CD14-positive monocyte (primary cell): ENCODE measurements at regions not wholly inside any gene's neighbourhood (a gene's known extent, or its start where the extent isn't known, plus 50 kb on each side); places are given as distances from the start of the nearest gene placed in this dataset.
"Not testable (repeated sequence)": the region's sequence is repeated elsewhere in the genome, so short reads cannot be mapped to it uniquely, and the experiment has no call there.

Source experiments
- DNase-seq, 3 donors: peaks; one replicate each; pipeline ENCODE4 v3.0.0-alpha.2; 2011 to 2022
- H2AFZ ChIP-seq: 2 replicates; pipeline ENCODE4 v1.6.0; 2012; ENCODE audit warnings: mild to moderate bottlenecking, low read depth, low read length, inconsistent platforms; ENCODE audit not compliant: insufficient read depth, poor library complexity, severe bottlenecking
- H3K27ac ChIP-seq, 2 donors: 1 replicate in 1 of 2; 2 replicates in 1 of 2; pipeline ENCODE4 v1.5.1; 2012 to 2013; ENCODE audit warnings: low read length in 2 of 2, control low read depth in 1 of 2, inconsistent platforms in 1 of 2, low read depth in 1 of 2, mild to moderate bottlenecking in 1 of 2
- H3K27me3 ChIP-seq, 2 donors: one replicate each; pipeline versions ENCODE4 v1.6.0 to v1.6.1; 2011 to 2013; ENCODE audit warnings: low read length in 2 of 2; ENCODE audit not compliant: control insufficient read depth in 2 of 2, insufficient read depth in 2 of 2
- H3K36me3 ChIP-seq, 2 donors: replicated peaks in 1 of 2; 1 replicate in 1 of 2; 2 replicates in 1 of 2; pipeline versions ENCODE4 v1.5.1 to v1.6.1; 2012 to 2013; ENCODE audit warnings: low read length in 2 of 2, control low read depth in 1 of 2, inconsistent platforms in 1 of 2, mild to moderate bottlenecking in 1 of 2; ENCODE audit not compliant: insufficient read depth in 2 of 2, control insufficient read depth in 1 of 2
- H3K4me1 ChIP-seq, 2 donors: 1 replicate in 1 of 2; 2 replicates in 1 of 2; pipeline versions ENCODE4 v1.5.1 to v1.6.1; 2012 to 2013; ENCODE audit warnings: low read length in 2 of 2, control low read depth in 1 of 2, inconsistent platforms in 1 of 2, mild to moderate bottlenecking in 1 of 2, moderate library complexity in 1 of 2; ENCODE audit not compliant: insufficient read depth in 2 of 2, control insufficient read depth in 1 of 2
- H3K4me2 ChIP-seq: replicated peaks from 2 replicates; pipeline ENCODE3; 2012; ENCODE audit warnings: low read length, moderate library complexity, mild to moderate bottlenecking; ENCODE audit not compliant: poor library complexity, severe bottlenecking; ENCODE audit errors: extremely low read depth
- H3K4me3 ChIP-seq, 3 experiments: fragments of 200-600 bp in 1 of 3; sonication (generic) in 1 of 3; replicated peaks in 1 of 3; 1 replicate in 2 of 3; 2 replicates in 1 of 3; pipeline ENCODE4 v1.5.1; 2011 to 2013; ENCODE audit warnings: low read length in 3 of 3, mild to moderate bottlenecking in 3 of 3, control low read depth in 2 of 3, low read depth in 2 of 3, inconsistent platforms in 1 of 3, moderate library complexity in 1 of 3
- H3K79me2 ChIP-seq: 2 replicates; pipeline ENCODE4 v1.6.0; 2012; ENCODE audit warnings: mild to moderate bottlenecking, control low read depth, inconsistent platforms, low read length, moderate library complexity; ENCODE audit not compliant: insufficient read depth
- H3K9ac ChIP-seq: 2 replicates; pipeline ENCODE4 v1.6.0; 2017; ENCODE audit warnings: low read length, mild to moderate bottlenecking; ENCODE audit not compliant: insufficient read depth, poor library complexity, severe bottlenecking
- H3K9me3 ChIP-seq, 2 donors: replicated peaks in 1 of 2; 1 replicate in 1 of 2; 2 replicates in 1 of 2; pipeline versions ENCODE4 v1.5.1 to v1.6.1; 2012 to 2013; ENCODE audit warnings: low read length in 2 of 2, control low read depth in 1 of 2; ENCODE audit not compliant: control insufficient read depth in 1 of 2, insufficient read depth in 1 of 2
- H4K20me1 ChIP-seq: 2 replicates; pipeline ENCODE4 v1.6.0; 2012; ENCODE audit warnings: mild to moderate bottlenecking, low read length, control low read depth, moderate library complexity; ENCODE audit not compliant: insufficient read depth
- H3K27ac Mint-ChIP-seq, 7 donors: one replicate each; pipeline ENCODE4 v1.8.0; 2020; ENCODE audit warnings: mild to moderate bottlenecking in 7 of 7, mixed read lengths in 7 of 7, moderate library complexity in 6 of 7, inconsistent platforms in 2 of 7
- H3K27me3 Mint-ChIP-seq, 3 donors: one replicate each; pipeline ENCODE4 v1.8.0; 2021 to 2022; ENCODE audit warnings: low read depth in 3 of 3, mild to moderate bottlenecking in 3 of 3, mixed read lengths in 3 of 3, moderate library complexity in 3 of 3, inconsistent platforms in 1 of 3
- H3K36me3 Mint-ChIP-seq, 2 donors: one replicate each; pipeline ENCODE4 v1.8.0; 2020; ENCODE audit warnings: mixed read lengths in 2 of 2, inconsistent platforms in 1 of 2, mild to moderate bottlenecking in 1 of 2
- H3K4me1 Mint-ChIP-seq: one replicate; pipeline ENCODE4 v1.8.0; 2020; ENCODE audit warnings: mild to moderate bottlenecking, mixed read lengths
- H3K4me3 Mint-ChIP-seq, 2 donors: one replicate each; pipeline ENCODE4 v1.8.0; 2020; ENCODE audit warnings: mild to moderate bottlenecking in 2 of 2, mixed read lengths in 2 of 2, moderate library complexity in 1 of 2
- H3K9me3 Mint-ChIP-seq, 7 donors: one replicate each; pipeline ENCODE4 v1.8.0; 2020 to 2022; ENCODE audit warnings: mixed read lengths in 7 of 7, mild to moderate bottlenecking in 6 of 7, moderate library complexity in 6 of 7, inconsistent platforms in 2 of 7
- CTCF ChIP-seq: fragments of 200-600 bp; IDR thresholded peaks from one replicate; pipeline ENCODE4 v1.8.0; 2022; ENCODE audit warnings: antibody characterized with exemption, mild to moderate bottlenecking
- WGBS: methylation state at CpG from one replicate; pipeline ENCODE4 v1.1.5; 2013; ENCODE audit warnings: missing lambda C conversion rate; ENCODE audit not compliant: insufficient coverage; 5-methylcytosine and 5-hydroxymethylcytosine counted together
- intact Hi-C, 2 donors: fragments of 100-400 bp; cut with micrococcal nuclease; formaldehyde crosslinking; loops; one replicate each; pipeline versions ENCODE4 v1.15.0 to v1.15.1; 2023

GRCh38 chr5:20949636-20950035 is 961.6 kb upstream of the CDH18 start:
- intact Hi-C loops: no loop called here
- Histone ChIP-seq H3K36me3 (no peaks in the 10 kb centered on the region), H3K79me2 (no peaks in the 10 kb centered on the region), H3K9ac (no peak overlapping the region), H2AFZ (no peak overlapping the region), H3K9me3 (no peaks in the 10 kb centered on the region), H3K4me1 (no peaks in the 10 kb centered on the region), H3K27me3 (no peaks in the 10 kb centered on the region), H3K4me3 (no peak overlapping the region), H3K27ac (no peak overlapping the region), H3K4me2 (no peak overlapping the region), H4K20me1 (no peaks in the 10 kb centered on the region)
- Mint-ChIP-seq H3K36me3 (no peaks in the 10 kb centered on the region), H3K27me3 (no peaks in the 10 kb centered on the region), H3K27ac (no peak overlapping the region), H3K4me1 (no peaks in the 10 kb centered on the region), H3K4me3 (no peak overlapping the region), H3K9me3 (peaks cover 0 to 5% (median 2%) of the 10 kb centered on the region in 7 donors)
- no CpG with 5 or more reads among the region's 1 CpG for WGBS
- no peak for TF ChIP-seq CTCF
- DNase-seq: no peak

- not testable (repeated sequence) for H3K79me2 ChIP-seq, H3K4me3 Mint-ChIP-seq
Measured at GRCh38 chr5:20943183-20943971, 955.4 kb upstream of the CDH18 start.

GRCh38 chr5:20942603-20943002 is 954.6 kb upstream of the CDH18 start:
- H3K9me3 ChIP-seq, H3K4me1 Mint-ChIP-seq, intact Hi-C loops, H3K36me3 ChIP-seq, H3K4me3 Mint-ChIP-seq, H2AFZ ChIP-seq, H3K79me2 ChIP-seq, H3K9ac ChIP-seq, H3K27ac ChIP-seq, H3K4me1 ChIP-seq, H3K27me3 ChIP-seq, H3K27ac Mint-ChIP-seq, DNase-seq, H3K36me3 Mint-ChIP-seq, H3K4me2 ChIP-seq, H3K9me3 Mint-ChIP-seq, H3K4me3 ChIP-seq, H4K20me1 ChIP-seq, H3K27me3 Mint-ChIP-seq: not testable (repeated sequence)
- no CpG with 5 or more reads among the region's 4 CpGs for WGBS

More at GRCh38 chr5:20943183-20943971, 955.4 kb upstream of the CDH18 start:
- H3K36me3 Mint-ChIP-seq, H3K27ac Mint-ChIP-seq, H3K9me3 ChIP-seq, H3K27me3 ChIP-seq, H3K9me3 Mint-ChIP-seq, H3K4me3 ChIP-seq, H3K9ac ChIP-seq, H3K27me3 Mint-ChIP-seq, H3K27ac ChIP-seq, DNase-seq, H3K4me2 ChIP-seq, intact Hi-C loops, H2AFZ ChIP-seq, H3K36me3 ChIP-seq, H4K20me1 ChIP-seq, H3K4me1 ChIP-seq, H3K4me1 Mint-ChIP-seq: not testable (repeated sequence)
- WGBS: no CpG with 5 or more reads among the region's 3 CpGs

DNA sequence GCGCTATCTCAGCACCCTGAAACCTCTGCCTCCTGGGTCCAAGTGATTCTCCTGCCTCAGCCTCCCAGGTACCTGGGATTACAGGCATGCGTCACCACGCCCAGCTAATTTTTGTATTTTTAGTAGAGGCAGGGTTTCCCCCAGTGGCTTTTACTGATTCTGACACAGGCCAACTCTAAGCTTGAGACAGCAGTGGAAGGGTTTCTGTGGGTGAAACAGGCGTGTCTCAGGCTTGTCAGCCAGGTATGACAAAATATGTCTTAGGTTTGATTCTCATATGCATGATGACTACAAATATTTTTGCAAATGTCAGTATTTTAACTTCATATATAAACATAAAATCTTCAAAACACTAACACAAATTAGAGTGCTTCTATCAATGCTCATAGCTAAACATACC is 952.8 kb upstream of the CDH18 start:
- H4K20me1 ChIP-seq, H2AFZ ChIP-seq, H3K36me3 Mint-ChIP-seq, H3K9ac ChIP-seq, DNase-seq, H3K27ac Mint-ChIP-seq, H3K79me2 ChIP-seq, H3K9me3 ChIP-seq, H3K4me1 ChIP-seq, intact Hi-C loops, H3K27me3 Mint-ChIP-seq, H3K4me3 ChIP-seq, H3K27me3 ChIP-seq, H3K27ac ChIP-seq, H3K4me1 Mint-ChIP-seq, H3K4me2 ChIP-seq, H3K4me3 Mint-ChIP-seq, H3K36me3 ChIP-seq, H3K9me3 Mint-ChIP-seq: not testable (repeated sequence)
- no CpG with 5 or more reads among the region's 4 CpGs for WGBS
